ENCODE measurements at regions not wholly inside any gene's neighbourhood (a gene's known extent, or its start where the extent isn't known, plus 50 kb on each side); places are given as distances from the start of the nearest gene placed in this dataset.
"Not testable (repeated sequence)": the region's sequence is repeated elsewhere in the genome, so short reads cannot be mapped to it uniquely, and the experiment has no call there.

GRCh38 chr2:111438161-111438560, 317.4 kb downstream of the BCL2L11 start:
- TF ChIP-seq CTCF (IDR thresholded peaks at IDR 0.05; ENCODE audit: low read depth, low read length, poor library complexity, severe bottlenecking); EZH2phosphoT487 (IDR thresholded peaks at IDR 0.05; ENCODE audit: borderline replicate concordance, low read length): not testable (repeated sequence)

All from DOHH2 (cell line).